HepG2 (cell line): ENCODE measurements at regions not wholly inside any gene's neighbourhood (a gene's known extent, or its start where the extent isn't known, plus 50 kb on each side); places are given as distances from the start of the nearest gene placed in this dataset.
A peak's percentile ranks its signal among the peaks of the same experiment; 100 is the strongest.

ENCODE experiments used
- ATAC-seq: fragments of 200-7000 bp; cut with Tn5 transposase; 3 replicates; pipeline ENCODE4 v1.9.1; 2020; ENCODE audit warnings: mild to moderate bottlenecking, moderate library complexity
- BruUV-seq: library from RNA; stranded (reverse); fragments of 400-500 nt; replicated peaks from 2 replicates; lab custom pipeline; 2021; lab: Mats Ljungman, UMichigan
- CTCF ChIA-PET: fragments of 300-600 bp; formaldehyde crosslinking; extraction: SDS; loops from one replicate; lab custom pipeline; 2021; ENCODE audit warnings: low total read pairs, inconsistent platforms, low intra/inter-chr PET ratio; lab: Yijun Ruan, JAX
- POLR2A ChIA-PET: fragments of 350-600 bp; sonication (Branson Sonifier 250); formaldehyde crosslinking; loops from one replicate; lab custom pipeline; 2020; ENCODE audit warnings: antibody characterized with exemption, inconsistent platforms; lab: Yijun Ruan, JAX
- DNase-seq: peaks from one replicate; pipeline ENCODE4 v3.0.0-alpha.2; 2015; ENCODE audit warnings: low spot score
- FAIRE-seq: peaks from 3 replicates; lab custom pipeline; 2011; peaks lifted over from hg19 to GRCh38; lab: Jason Lieb, UNC
- H2AFZ ChIP-seq: one replicate; pipeline ENCODE4 v1.6.1; 2011; ENCODE audit warnings: low read length, inconsistent platforms
- H3K27ac ChIP-seq: fragments of 300-600 bp; 3 replicates; pipeline ENCODE4 v1.8.0; 2011; ENCODE audit warnings: mixed run types, mild to moderate bottlenecking, mixed read lengths, low read length, inconsistent platforms; ENCODE audit not compliant: insufficient read depth; ENCODE audit errors: extremely low read length
- H3K27me3 ChIP-seq, 2 experiments: fragments of 200-600 bp in 1 of 2; 2 replicates in 1 of 2; 3 replicates in 1 of 2; pipeline versions ENCODE4 v1.6.0 to v1.8.0; 2011; ENCODE audit warnings: low read length in 2 of 2, mild to moderate bottlenecking in 2 of 2, moderate library complexity in 2 of 2, inconsistent platforms in 1 of 2; ENCODE audit not compliant: insufficient read depth in 2 of 2, control insufficient read depth in 1 of 2
- H3K36me3 ChIP-seq, 2 experiments: fragments of 200-600 bp in 1 of 2; replicated peaks in 1 of 2; 2 replicates in 1 of 2; 3 replicates in 1 of 2; pipeline versions ENCODE4 v1.5.1 to v1.8.0; 2011; ENCODE audit warnings: low read length in 2 of 2, inconsistent platforms in 1 of 2; ENCODE audit not compliant: insufficient read depth in 2 of 2, control insufficient read depth in 1 of 2
- H3K4me1 ChIP-seq: 2 replicates; pipeline ENCODE4 v1.5.1; 2012; ENCODE audit warnings: low read length, inconsistent platforms; ENCODE audit not compliant: insufficient read depth
- H3K4me2 ChIP-seq: 2 replicates; pipeline ENCODE4 v1.6.0; 2011; ENCODE audit warnings: low read depth, low read length, inconsistent platforms
- H3K4me3 ChIP-seq, 3 experiments: fragments of 200-600 bp in 1 of 3; sonication (generic), shearing (Covaris generic) in 1 of 3; replicated peaks in 1 of 3; 2 replicates each; pipeline ENCODE4 v1.5.1; 2011 to 2016; ENCODE audit warnings: low read length in 3 of 3, inconsistent platforms in 2 of 3, low read depth in 2 of 3, mild to moderate bottlenecking in 2 of 3, control low read depth in 1 of 3, mixed read lengths in 1 of 3; ENCODE audit not compliant: insufficient read depth in 1 of 3
- H3K79me2 ChIP-seq: one replicate; pipeline ENCODE4 v1.6.1; 2011; ENCODE audit warnings: low read length, inconsistent platforms; ENCODE audit not compliant: insufficient read depth
- H3K9ac ChIP-seq: 2 replicates; pipeline ENCODE4 v1.6.0; 2011; ENCODE audit warnings: mild to moderate bottlenecking, low read depth, low read length, inconsistent platforms; ENCODE audit not compliant: insufficient read depth
- H3K9me3 ChIP-seq: 2 replicates; pipeline ENCODE4 v1.5.1; 2012; ENCODE audit warnings: mild to moderate bottlenecking, low read length
- H4K20me1 ChIP-seq: 2 replicates; pipeline ENCODE4 v1.6.0; 2011; ENCODE audit warnings: inconsistent platforms, mild to moderate bottlenecking, low read length, moderate library complexity; ENCODE audit not compliant: insufficient read depth
- CEBPB ChIP-seq: IDR thresholded peaks from 2 replicates; pipeline ENCODE4 v1.6.1; 2011; ENCODE audit warnings: low read depth, low read length, improper control_type of control experiment, borderline replicate concordance
- CENPX ChIP-seq: sonication (generic); formaldehyde crosslinking; IDR thresholded peaks from 2 replicates; pipeline ENCODE4 v1.9.0; 2021; ENCODE audit warnings: mild to moderate bottlenecking, missing genetic modification reagents, moderate library complexity
- GZF1 ChIP-seq: sonication (generic); formaldehyde crosslinking; IDR thresholded peaks from 2 replicates; pipeline ENCODE4 v1.5.1; 2020; ENCODE audit warnings: mild to moderate bottlenecking, missing genetic modification reagents
- MLX ChIP-seq: IDR thresholded peaks from 2 replicates; pipeline ENCODE4 v1.6.1; 2016
- MLXIP ChIP-seq: sonication (generic); formaldehyde crosslinking; IDR thresholded peaks from 2 replicates; pipeline ENCODE4 v1.9.0; 2021; ENCODE audit warnings: missing genetic modification reagents, borderline replicate concordance
- MNT ChIP-seq: fragments of 450-650 bp; IDR thresholded peaks from 2 replicates; pipeline ENCODE4 v1.6.1; 2016
- PPARG ChIP-seq: conservative IDR thresholded peaks from 2 replicates; pipeline ENCODE4 v1.6.1; 2016; ENCODE audit warnings: missing biosample characterization, missing genetic modification reagents
- SPEN ChIP-seq: sonication (generic); formaldehyde crosslinking; IDR thresholded peaks from 2 replicates; pipeline ENCODE4 v1.5.1; 2020; ENCODE audit warnings: low read depth, mild to moderate bottlenecking, missing genetic modification reagents
- TIGD3 ChIP-seq: sonication (generic); formaldehyde crosslinking; IDR thresholded peaks from 2 replicates; pipeline ENCODE4 v1.5.1; 2020; ENCODE audit warnings: mild to moderate bottlenecking, missing genetic modification reagents, borderline replicate concordance
- ZFAT ChIP-seq: sonication (generic); formaldehyde crosslinking; conservative IDR thresholded peaks from 2 replicates; pipeline ENCODE4 v1.8.1; 2023; ENCODE audit warnings: missing genetic modification reagents, inconsistent platforms
- ZNF256 ChIP-seq: sonication (generic); formaldehyde crosslinking; conservative IDR thresholded peaks from 2 replicates; pipeline ENCODE4 v1.4.0; 2020; ENCODE audit warnings: missing genetic modification reagents
- ZNF264 ChIP-seq: sonication (generic); formaldehyde crosslinking; IDR thresholded peaks from 2 replicates; pipeline ENCODE4 v1.4.0; 2020; ENCODE audit warnings: missing genetic modification reagents
- ZNF446 ChIP-seq: sonication (generic); formaldehyde crosslinking; IDR thresholded peaks from 2 replicates; pipeline ENCODE4 v1.5.0; 2020; ENCODE audit warnings: mild to moderate bottlenecking, missing genetic modification reagents
- WGBS: methylation state at CpG from one replicate; pipeline ENCODE4 v1.1.6; 2017; ENCODE audit warnings: low lambda C conversion rate; 5-methylcytosine and 5-hydroxymethylcytosine counted together
- in situ Hi-C: cut with HindIII; loops from 2 replicates; pipeline ENCODE4 v1.10.0; 2017; ENCODE audit warnings: low pct_unique_long_range_greater_than_20kb; ENCODE audit not compliant: extremely low pct_ligation_motif_present
- intact Hi-C: fragments of 100-400 bp; cut with micrococcal nuclease; formaldehyde crosslinking; loops from one replicate; pipeline ENCODE4 v1.10.0; 2022; ENCODE audit not compliant: unreplicated experiment

DNA sequence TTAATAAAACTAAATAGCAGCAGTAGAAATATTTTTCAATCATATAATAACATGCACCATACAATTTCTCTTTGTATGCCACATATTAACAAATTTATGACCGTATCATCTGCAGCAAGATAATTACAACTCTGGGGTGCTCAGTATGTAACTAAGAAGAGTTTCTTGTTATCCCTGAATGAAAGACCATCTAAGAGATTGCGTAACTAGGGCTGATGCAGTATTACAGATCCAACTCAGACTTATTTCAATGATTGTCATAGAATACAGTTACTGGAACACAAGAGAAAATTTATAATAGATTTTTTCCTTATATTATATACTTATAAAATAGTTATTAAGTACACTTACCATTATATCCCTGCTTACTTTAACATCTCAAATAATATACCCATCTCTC, 305.1 kb downstream of the SLITRK1 start:
- in situ Hi-C loops (no loop called here), intact Hi-C loops (no loop called here)
- no peaks in the 10 kb centered on the region for H3K4me1 ChIP-seq
- 12% methylated on average over 2 of the region's 2 CpGs for WGBS
- CTCF ChIA-PET: no interaction called here
- no peak overlapping the region for H3K27ac ChIP-seq
- ATAC-seq (no peak), DNase-seq (no peak), FAIRE-seq (no peak)
- peaks cover 11% of the 10 kb centered on the region; the same call in 1 of the 2 replicates for H3K9me3 ChIP-seq
- no peak overlapping the region for H3K9ac ChIP-seq
- no peaks in the 10 kb centered on the region for H3K27me3 ChIP-seq
- H3K4me3 ChIP-seq: no peak overlapping the region
- POLR2A ChIA-PET: no interaction called here
- no peak overlapping the region for H2AFZ ChIP-seq
- TF ChIP-seq SPEN (CRISPR knock-in tag): no peak
- TF ChIP-seq CEBPB: peak; percentile 54; the same call in 1 of the 2 replicates
- no peaks in the 10 kb centered on the region for H3K36me3 ChIP-seq
- H3K4me2 ChIP-seq: no peak overlapping the region
- no peaks in the 10 kb centered on the region for H3K79me2 ChIP-seq
- no TSS peak for BruUV-seq
- no peaks in the 10 kb centered on the region for H4K20me1 ChIP-seq

DNA sequence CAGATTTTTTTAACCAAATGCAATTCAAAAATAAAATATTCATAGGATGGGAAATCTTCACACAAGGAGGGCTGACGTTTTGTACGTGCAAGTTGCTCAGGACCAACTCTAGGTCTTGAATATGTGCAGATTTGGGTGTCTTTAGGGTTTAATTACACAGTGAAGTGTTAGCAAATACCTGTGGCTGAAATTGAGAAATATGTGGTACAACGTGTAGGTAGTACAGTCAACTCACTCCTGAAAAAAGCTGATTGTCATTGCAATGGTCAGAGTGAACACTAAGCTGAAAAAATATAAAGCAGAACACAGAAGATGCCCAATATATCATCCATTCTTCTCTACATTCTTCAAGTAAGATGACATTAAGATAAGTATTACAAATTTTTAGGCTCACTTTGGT, 314.3 kb downstream of the SLITRK1 start:
- Histone ChIP-seq H3K36me3 (no peaks in the 10 kb centered on the region), H3K79me2 (no peaks in the 10 kb centered on the region), H3K9ac (no peak overlapping the region), H3K4me1 (no peaks in the 10 kb centered on the region), H3K27me3 (no peaks in the 10 kb centered on the region), H3K4me3 (no peak overlapping the region), H3K27ac (no peak overlapping the region), H4K20me1 (no peaks in the 10 kb centered on the region), H2AFZ (no peak overlapping the region), H3K4me2 (no peak overlapping the region), H3K9me3 (peaks cover 13% of the 10 kb centered on the region; the same call in 1 of the 2 replicates)
- in situ Hi-C loops (no loop called here), intact Hi-C loops (no loop called here)
- no TSS peak for BruUV-seq
- ChIA-PET CTCF (no interaction called here), POLR2A (no interaction called here)
- no peak for ATAC-seq
- no peak for DNase-seq
- 2% methylated on average over 3 of the region's 3 CpGs for WGBS
- FAIRE-seq: no peak
- no peak for TF ChIP-seq ZNF264 (CRISPR knock-in tag)
- TF ChIP-seq ZNF256 (CRISPR knock-in tag): no peak
- no peak for TF ChIP-seq MLXIP (CRISPR knock-in tag)
- no peak for TF ChIP-seq ZNF446 (CRISPR knock-in tag)
- no peak for TF ChIP-seq ZFAT (CRISPR knock-in tag)
- no peak for TF ChIP-seq CENPX (CRISPR knock-in tag)
- TF ChIP-seq MLX (CRISPR knock-in tag): no peak
- no peak for TF ChIP-seq PPARG
- no peak for TF ChIP-seq GZF1 (CRISPR knock-in tag)
- TF ChIP-seq MNT: no peak
- no peak for TF ChIP-seq TIGD3 (CRISPR knock-in tag)
